Loucy (cell line): ENCODE measurements at regions not wholly inside any gene's neighbourhood (a gene's known extent, or its start where the extent isn't known, plus 50 kb on each side); places are given as distances from the start of the nearest gene placed in this dataset.

Experiments used
- EZH2phosphoT487 ChIP-seq: fragments of 200-600 bp; IDR thresholded peaks from 2 replicates; pipeline ENCODE4 v1.6.1; 2018; ENCODE audit warnings: antibody characterized with exemption, mild to moderate bottlenecking, moderate library complexity, borderline replicate concordance
- TF ChIP-seq, protein P1 (sequence below): fragments of 200-600 bp; sonication (generic); conservative IDR thresholded peaks from 2 replicates; pipeline ENCODE4 v1.5.1; 2014; ENCODE audit warnings: mild to moderate bottlenecking, antibody characterized with exemption, low read length

DNA sequence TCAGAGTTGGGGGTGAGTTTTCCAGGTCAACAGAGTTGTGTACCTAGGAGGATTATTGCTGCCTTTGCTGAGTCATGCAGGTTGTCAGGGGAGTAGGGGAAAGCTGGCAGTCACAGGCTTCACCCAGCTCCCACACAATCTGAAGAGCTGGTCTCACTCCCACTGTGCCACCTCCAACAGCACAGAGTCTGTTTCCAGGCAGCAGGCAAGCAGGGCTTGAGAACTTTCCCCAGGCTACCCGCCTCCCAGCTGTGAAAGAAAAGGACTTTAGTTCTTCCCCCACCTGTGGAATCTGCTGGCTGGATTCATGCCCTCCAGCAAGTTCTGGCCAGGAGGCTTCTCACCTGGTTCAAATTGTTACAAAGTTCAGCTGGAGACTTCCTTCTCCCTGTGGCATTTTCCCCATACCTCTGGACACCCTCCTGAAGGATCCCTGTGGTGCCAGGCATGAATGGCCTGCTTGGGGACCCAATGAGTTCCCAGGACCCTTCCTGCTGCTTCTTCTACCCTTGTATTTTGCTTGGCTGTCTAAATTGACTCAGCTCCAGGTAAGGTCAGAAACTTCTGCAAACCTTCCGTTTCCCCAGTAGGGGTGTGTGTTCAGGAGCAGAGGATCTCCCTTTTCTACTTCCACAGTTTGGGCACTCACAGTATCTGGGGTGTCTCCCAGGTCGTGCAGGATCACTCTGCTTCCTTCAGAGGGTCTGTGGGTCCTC, 378.1 kb upstream of the MAN1A1 start:
- TF ChIP-seq, protein P1, sequence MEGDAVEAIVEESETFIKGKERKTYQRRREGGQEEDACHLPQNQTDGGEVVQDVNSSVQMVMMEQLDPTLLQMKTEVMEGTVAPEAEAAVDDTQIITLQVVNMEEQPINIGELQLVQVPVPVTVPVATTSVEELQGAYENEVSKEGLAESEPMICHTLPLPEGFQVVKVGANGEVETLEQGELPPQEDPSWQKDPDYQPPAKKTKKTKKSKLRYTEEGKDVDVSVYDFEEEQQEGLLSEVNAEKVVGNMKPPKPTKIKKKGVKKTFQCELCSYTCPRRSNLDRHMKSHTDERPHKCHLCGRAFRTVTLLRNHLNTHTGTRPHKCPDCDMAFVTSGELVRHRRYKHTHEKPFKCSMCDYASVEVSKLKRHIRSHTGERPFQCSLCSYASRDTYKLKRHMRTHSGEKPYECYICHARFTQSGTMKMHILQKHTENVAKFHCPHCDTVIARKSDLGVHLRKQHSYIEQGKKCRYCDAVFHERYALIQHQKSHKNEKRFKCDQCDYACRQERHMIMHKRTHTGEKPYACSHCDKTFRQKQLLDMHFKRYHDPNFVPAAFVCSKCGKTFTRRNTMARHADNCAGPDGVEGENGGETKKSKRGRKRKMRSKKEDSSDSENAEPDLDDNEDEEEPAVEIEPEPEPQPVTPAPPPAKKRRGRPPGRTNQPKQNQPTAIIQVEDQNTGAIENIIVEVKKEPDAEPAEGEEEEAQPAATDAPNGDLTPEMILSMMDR: 0 out of 2 replicates have a peak, but pooled peaks have one; percentile 22
- TF ChIP-seq EZH2phosphoT487: no peak
